ENCODE measurements at regions not wholly inside any gene's neighbourhood (a gene's known extent, or its start where the extent isn't known, plus 50 kb on each side); places are given as distances from the start of the nearest gene placed in this dataset.

DNA sequence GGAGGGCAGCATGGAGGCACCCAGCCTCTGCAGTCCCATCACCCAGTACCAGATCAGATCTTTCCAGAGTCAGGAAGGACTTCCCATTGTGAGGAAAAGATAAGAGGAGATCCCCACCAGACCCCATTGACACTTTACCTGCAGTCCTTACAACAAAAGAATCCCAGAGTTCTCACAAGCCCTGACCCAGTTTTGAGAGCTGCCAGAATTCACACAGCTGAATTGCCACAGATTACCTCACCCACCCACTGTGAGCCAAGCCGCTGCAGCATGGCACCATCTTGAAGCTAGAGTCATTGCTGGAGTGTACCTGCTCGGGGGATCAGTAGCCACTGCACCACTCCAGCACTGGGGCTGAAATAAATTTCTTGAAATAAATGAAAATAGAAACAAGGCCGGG is 91.8 kb upstream of the UBASH3B start:
- TF ChIP-seq EZH2phosphoT487 (IDR thresholded peaks at IDR 0.05) (no peak), EZH2 (IDR thresholded peaks at IDR 0.05) (no peak)
